ENCODE measurements at regions not wholly inside any gene's neighbourhood (a gene's known extent, or its start where the extent isn't known, plus 50 kb on each side); places are given as distances from the start of the nearest gene placed in this dataset.

GRCh38 chr5:68379275-68380036, 163.9 kb downstream of the PIK3R1 start:
- DNase-seq (ENCODE audit: low read depth in 2 of 2) = no peak

- no peak for DNase-seq (ENCODE audit: low read depth in 2 of 2)
Observed at GRCh38 chr5:68380078-68380477, 164.5 kb downstream of the PIK3R1 start.

GRCh38 chr5:68381060-68381459, 165.5 kb downstream of the PIK3R1 start:
- DNase-seq (ENCODE audit: low read depth in 2 of 2) = no peak

- no peak for DNase-seq (ENCODE audit: low read depth in 2 of 2)
Observed at GRCh38 chr5:68381909-68382308, 166.4 kb downstream of the PIK3R1 start.

GRCh38 chr5:68382640-68383039, 167.1 kb downstream of the PIK3R1 start:
- DNase-seq (ENCODE audit: low read depth in 2 of 2) = no peak

GRCh38 chr5:68383888-68384310, 168.3 kb downstream of the PIK3R1 start:
- no peak for DNase-seq (ENCODE audit: low read depth in 2 of 2)

GRCh38 chr5:68384936-68385594, 169.5 kb downstream of the PIK3R1 start:
- DNase-seq (ENCODE audit: low read depth in 2 of 2) = no peak

- DNase-seq (ENCODE audit: low read depth in 2 of 2) = no peak
Observed at GRCh38 chr5:68385936-68386335, 170.4 kb downstream of the PIK3R1 start.

GRCh38 chr5:68387074-68387796, 171.7 kb downstream of the PIK3R1 start:
- no peak for DNase-seq (ENCODE audit: low read depth in 2 of 2)

- no peak for DNase-seq (ENCODE audit: low read depth in 2 of 2)
Observed at GRCh38 chr5:68389618-68390017, 174.1 kb downstream of the PIK3R1 start.

- DNase-seq (ENCODE audit: low read depth in 2 of 2) = no peak
Observed at GRCh38 chr5:68392617-68393016, 177.1 kb downstream of the PIK3R1 start.

- no peak for DNase-seq (ENCODE audit: low read depth in 2 of 2)
Observed at GRCh38 chr5:68395302-68395701, 179.7 kb downstream of the PIK3R1 start.

GRCh38 chr5:68395926-68396511, 180.5 kb downstream of the PIK3R1 start:
- DNase-seq (ENCODE audit: low read depth in 2 of 2) = no peak

GRCh38 chr5:68396722-68397121, 181.2 kb downstream of the PIK3R1 start:
- no peak for DNase-seq (ENCODE audit: low read depth in 2 of 2)

- no peak for DNase-seq (ENCODE audit: low read depth in 2 of 2)
Observed at GRCh38 chr5:68398146-68398812, 182.7 kb downstream of the PIK3R1 start.

GRCh38 chr5:68403301-68403700, 187.7 kb downstream of the PIK3R1 start:
- DNase-seq (ENCODE audit: low read depth in 2 of 2) = no peak

GRCh38 chr5:68404246-68404645, 188.7 kb downstream of the PIK3R1 start:
- no peak for DNase-seq (ENCODE audit: low read depth in 2 of 2)

- no peak for DNase-seq (ENCODE audit: low read depth in 2 of 2)
Observed at GRCh38 chr5:68405026-68405684, 189.6 kb downstream of the PIK3R1 start.

- DNase-seq (ENCODE audit: low read depth in 2 of 2) = no peak
Observed at GRCh38 chr5:68405784-68406743, 190.5 kb downstream of the PIK3R1 start.

- DNase-seq (ENCODE audit: low read depth in 2 of 2) = no peak
Observed at GRCh38 chr5:68406767-68407241, 191.2 kb downstream of the PIK3R1 start.

Data from stimulated activated CD4-positive, alpha-beta T cell treated with anti-CD3 and anti-CD28 coated beads, Interleukin-4, amount 100 ng/mL, for 48 hours (primary cell).